Skeletal muscle tissue (tissue), 3 donors: ENCODE measurements at regions not wholly inside any gene's neighbourhood (a gene's known extent, or its start where the extent isn't known, plus 50 kb on each side); places are given as distances from the start of the nearest gene placed in this dataset.

Source experiments
- H3K27ac ChIP-seq: one replicate; pipeline ENCODE4 v1.7.0; 2013; ENCODE audit warnings: mild to moderate bottlenecking, low read depth, low read length, inconsistent platforms
- H3K27me3 ChIP-seq, 3 donors: one replicate each; pipeline ENCODE4 v1.7.0; 2013; ENCODE audit warnings: low read length in 3 of 3; ENCODE audit not compliant: control insufficient read depth in 3 of 3, insufficient read depth in 3 of 3
- H3K36me3 ChIP-seq, 3 donors: one replicate each; pipeline ENCODE4 v1.7.0; 2013; ENCODE audit warnings: low read length in 3 of 3; ENCODE audit not compliant: control insufficient read depth in 3 of 3, insufficient read depth in 3 of 3
- H3K4me1 ChIP-seq, 3 donors: one replicate each; pipeline ENCODE4 v1.7.0; 2013; ENCODE audit warnings: low read length in 3 of 3, mild to moderate bottlenecking in 3 of 3; ENCODE audit not compliant: control insufficient read depth in 3 of 3, insufficient read depth in 3 of 3
- H3K4me3 ChIP-seq, 3 donors: one replicate each; pipeline ENCODE4 v1.7.0; 2013; ENCODE audit warnings: low read length in 3 of 3
- H3K9ac ChIP-seq, 3 donors: one replicate each; pipeline ENCODE4 v1.7.0; 2013; ENCODE audit warnings: low read length in 3 of 3, mild to moderate bottlenecking in 3 of 3, moderate library complexity in 2 of 3, low read depth in 1 of 3
- H3K9me3 ChIP-seq, 3 donors: one replicate each; pipeline ENCODE4 v1.7.0; 2013; ENCODE audit warnings: low read length in 3 of 3; ENCODE audit not compliant: control insufficient read depth in 3 of 3
- donor health status: Osteomylitis.

DNA sequence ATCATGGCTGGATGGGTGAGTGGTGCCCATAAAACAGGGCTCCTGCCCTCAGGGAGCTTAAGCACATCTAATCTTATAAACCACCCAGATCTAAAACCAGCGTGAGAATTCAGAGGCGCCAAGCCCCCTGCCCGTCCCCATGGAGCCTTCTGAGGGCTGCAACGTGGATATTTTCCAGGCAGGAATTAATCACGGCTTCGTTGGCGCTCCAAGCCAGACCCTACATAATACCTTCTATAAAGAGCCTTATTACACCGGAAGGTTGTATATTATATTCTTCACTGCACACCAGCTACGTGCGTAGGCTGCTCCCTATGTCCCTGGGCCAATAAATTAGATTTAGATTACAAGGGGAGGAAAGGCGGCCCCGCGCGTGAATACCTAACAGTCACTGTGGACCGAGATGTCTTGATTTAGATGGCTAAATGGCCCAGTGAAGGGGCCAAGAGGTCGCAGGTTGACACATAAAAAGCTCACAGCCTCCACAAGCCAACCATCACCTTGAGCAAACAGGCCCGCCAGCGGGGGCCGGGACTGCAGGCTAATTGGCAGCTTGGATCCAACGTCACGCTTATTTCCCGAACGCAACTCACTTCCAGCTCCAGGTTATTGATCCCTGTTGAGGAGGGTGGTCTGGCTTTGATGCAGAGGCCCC lies 64.7 kb upstream of the APCDD1L start:
- no peak overlapping the region for H3K4me3 ChIP-seq
- H3K27ac ChIP-seq: no peak overlapping the region
- peaks cover 0 to 21% (median 13%) of the 10 kb centered on the region in 3 donors for H3K27me3 ChIP-seq
- no peak overlapping the region for H3K9ac ChIP-seq
- H3K36me3 ChIP-seq: no peaks in the 10 kb centered on the region
- H3K4me1 ChIP-seq: no peaks in the 10 kb centered on the region
- no peaks in the 10 kb centered on the region for H3K9me3 ChIP-seq

DNA sequence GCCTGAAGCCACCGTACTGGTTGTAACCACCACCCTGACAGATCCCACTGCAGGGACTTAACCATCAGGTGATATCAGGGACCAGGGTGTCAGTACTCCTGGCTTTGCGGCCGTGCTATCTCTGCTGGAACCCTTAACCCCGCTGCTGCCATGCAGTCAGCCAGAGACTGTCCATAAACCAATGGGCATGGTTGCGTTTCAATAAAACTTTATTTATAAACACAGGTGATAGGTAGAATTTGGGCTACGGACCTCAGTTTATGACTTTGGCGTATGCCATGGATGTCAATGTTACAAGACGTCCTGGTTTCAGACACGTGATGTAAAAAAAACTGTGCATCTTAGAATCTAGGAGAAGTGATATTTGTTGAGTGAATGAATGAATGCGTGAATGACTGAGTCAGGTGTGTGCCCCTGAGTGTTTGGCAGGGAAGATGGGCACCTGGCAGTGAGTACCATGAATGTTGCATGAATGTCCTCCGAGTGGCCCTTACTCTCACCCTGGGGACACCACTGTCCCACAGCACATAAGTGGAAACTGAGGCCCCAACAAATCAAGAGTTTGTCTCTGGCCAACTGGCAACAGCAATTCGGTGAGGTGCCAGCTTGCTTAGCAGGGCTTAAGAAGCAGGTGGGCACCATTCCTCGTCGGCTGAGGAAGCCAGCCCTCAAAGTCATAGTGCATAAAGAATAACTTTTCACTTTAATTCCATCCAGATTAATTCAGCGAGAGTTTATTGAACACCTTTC lies 64.0 kb upstream of the APCDD1L start:
- no peaks in the 10 kb centered on the region for H3K4me1 ChIP-seq
- peaks cover 2 to 21% (median 13%) of the 10 kb centered on the region in 3 donors for H3K27me3 ChIP-seq
- H3K9ac ChIP-seq: no peak overlapping the region
- no peaks in the 10 kb centered on the region for H3K36me3 ChIP-seq
- no peak overlapping the region for H3K4me3 ChIP-seq
- H3K27ac ChIP-seq: no peak overlapping the region
- no peaks in the 10 kb centered on the region for H3K9me3 ChIP-seq

DNA sequence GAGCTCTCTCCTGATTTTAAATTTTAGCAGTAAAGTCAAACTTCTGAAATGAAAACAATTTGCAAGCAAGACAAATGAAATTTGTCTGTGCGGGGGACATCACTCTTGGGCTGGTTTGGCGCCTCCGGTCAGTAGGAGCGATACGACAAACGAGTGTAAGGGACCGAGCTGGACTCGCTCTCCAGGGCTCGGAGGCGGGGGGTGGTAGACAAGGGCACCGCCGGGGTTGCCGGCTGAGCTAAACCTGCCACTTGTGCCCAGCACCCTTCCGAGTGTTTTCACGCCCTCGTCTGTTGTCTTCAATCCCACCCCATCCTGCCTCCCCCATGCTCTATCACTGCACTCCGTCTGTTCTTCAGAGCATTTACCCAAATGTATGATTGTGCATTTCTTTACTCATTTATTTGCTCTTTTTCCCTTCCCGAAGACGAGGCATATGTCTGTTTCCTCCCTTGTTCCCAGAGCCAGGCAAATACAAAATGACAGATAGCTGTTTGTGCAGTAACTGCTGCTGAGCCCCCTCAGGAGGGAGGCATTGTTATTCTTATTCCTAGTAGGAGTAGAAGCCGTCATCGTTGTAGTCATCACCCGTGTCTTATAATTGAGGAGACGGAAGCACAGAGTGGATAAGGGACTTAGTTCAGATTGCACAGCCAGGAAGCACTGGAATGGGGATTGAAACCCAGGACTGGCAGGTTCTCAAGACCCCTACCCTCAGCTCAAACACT lies 62.8 kb upstream of the APCDD1L start:
- no peak overlapping the region for H3K27ac ChIP-seq

DNA sequence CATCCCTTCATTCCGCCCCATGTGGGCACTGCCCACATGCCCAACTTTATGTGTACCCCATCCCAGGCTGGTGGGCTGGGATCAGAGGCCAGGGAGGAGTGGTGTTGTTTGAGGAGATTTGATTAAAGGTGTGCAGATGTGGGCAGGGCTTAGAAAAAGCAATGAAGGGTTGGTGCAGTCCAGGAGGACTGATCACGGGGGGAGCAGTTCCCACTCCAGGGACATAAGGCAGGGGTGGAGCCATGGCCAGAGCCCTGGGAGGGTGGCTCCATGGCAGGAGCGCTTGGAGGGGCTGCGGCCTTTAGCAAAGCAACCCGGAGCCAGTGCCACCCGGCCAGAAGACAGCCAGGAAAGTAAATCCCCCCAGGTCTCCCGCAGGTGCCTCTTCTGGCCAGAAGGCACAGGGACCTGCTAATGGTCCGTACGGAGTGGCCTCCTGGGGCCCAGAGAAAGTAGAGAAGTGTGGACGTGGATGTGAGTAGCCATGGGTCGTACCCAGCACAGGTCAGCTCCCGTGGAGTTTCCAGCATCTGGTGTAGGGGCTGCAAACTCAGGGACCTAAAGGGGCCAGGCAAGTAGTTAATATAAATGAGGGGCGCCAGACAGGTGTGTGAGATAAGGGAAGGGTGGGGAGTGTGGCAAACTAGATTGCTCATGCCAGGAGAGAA lies 62.1 kb upstream of the APCDD1L start:
- H3K4me1 ChIP-seq: no peaks in the 10 kb centered on the region
- H3K9ac ChIP-seq: no peak overlapping the region
- no peak overlapping the region for H3K4me3 ChIP-seq
- H3K27me3 ChIP-seq: peaks cover 4 to 25% (median 8%) of the 10 kb centered on the region in 3 donors
- no peaks in the 10 kb centered on the region for H3K9me3 ChIP-seq
- no peaks in the 10 kb centered on the region for H3K36me3 ChIP-seq
- H3K27ac ChIP-seq: no peak overlapping the region

More for the DNA sequence above, 62.8 kb upstream of the APCDD1L start:
- no peaks in the 10 kb centered on the region for H3K36me3 ChIP-seq
- H3K9ac ChIP-seq: no peak overlapping the region
- no peaks in the 10 kb centered on the region for H3K4me1 ChIP-seq
- H3K27me3 ChIP-seq: peaks cover 4 to 22% (median 8%) of the 10 kb centered on the region in 3 donors
- H3K9me3 ChIP-seq: no peaks in the 10 kb centered on the region
- H3K4me3 ChIP-seq: no peak overlapping the region

DNA sequence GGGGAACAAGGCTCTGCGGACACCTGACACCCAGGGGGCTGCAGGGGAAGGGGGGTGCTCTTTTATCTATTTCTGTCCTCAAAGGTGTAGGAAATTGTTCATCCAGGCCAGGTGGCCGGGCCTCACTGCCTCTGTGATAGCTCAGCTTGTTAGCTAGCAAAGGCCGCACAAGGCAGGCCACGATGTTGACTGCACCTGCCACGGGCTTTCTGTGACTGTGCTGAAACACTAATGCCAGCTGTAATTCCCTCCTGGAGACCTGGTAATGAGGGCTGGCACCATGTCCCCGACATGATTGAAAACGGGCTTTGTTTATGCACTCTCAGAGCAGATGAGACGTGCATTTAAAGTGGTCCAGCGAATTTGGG lies 61.4 kb upstream of the APCDD1L start:
- no peaks in the 10 kb centered on the region for H3K9me3 ChIP-seq
- no peak overlapping the region for H3K4me3 ChIP-seq
- no peak overlapping the region for H3K9ac ChIP-seq

DNA sequence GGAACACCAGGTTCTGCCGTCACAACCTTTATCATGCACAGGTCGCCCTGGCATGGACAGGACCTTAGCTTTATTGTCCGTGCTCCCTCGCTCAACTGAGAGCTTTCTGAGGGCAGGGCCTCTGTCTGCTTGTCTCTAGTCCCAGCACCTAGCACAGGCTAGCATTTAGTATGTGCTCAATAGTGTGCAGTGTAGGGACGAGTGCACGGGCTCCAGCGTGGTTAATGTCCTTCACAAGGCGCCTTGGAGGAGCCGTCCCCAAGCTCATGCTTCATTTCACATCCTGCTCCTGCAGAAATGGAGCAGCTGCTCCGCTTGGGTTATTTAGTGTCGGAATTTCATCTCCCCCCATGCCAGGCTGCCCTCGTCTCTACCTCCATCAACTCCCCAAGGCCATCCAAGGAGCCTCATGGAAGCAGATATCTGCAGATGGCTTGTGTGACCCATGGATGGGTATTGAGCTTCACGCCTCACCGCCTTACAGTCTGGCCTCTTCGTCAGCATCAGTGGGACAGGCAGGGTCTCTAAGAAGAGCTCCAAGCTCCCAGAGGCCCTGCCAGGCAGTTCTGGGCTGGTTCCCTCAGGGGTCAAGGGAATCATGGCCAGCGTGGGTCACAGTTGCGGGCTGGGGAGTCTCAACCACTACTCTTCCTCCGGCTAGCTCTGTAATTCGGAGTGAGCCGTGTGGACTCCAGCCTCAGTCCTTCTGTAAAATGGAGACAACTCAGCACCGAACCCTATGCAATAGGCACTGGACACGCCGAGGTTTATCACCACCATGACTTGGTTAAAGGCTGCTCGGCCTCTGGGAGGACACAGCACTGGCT lies 60.8 kb upstream of the APCDD1L start:
- peaks cover 4 to 25% (median 6%) of the 10 kb centered on the region in 3 donors for H3K27me3 ChIP-seq
- H3K9ac ChIP-seq: no peak overlapping the region

More for the DNA sequence above, 61.4 kb upstream of the APCDD1L start:
- no peaks in the 10 kb centered on the region for H3K36me3 ChIP-seq
- H3K27ac ChIP-seq: no peak overlapping the region
- H3K4me1 ChIP-seq: no peaks in the 10 kb centered on the region
- peaks cover 4 to 25% (median 7%) of the 10 kb centered on the region in 3 donors for H3K27me3 ChIP-seq

DNA sequence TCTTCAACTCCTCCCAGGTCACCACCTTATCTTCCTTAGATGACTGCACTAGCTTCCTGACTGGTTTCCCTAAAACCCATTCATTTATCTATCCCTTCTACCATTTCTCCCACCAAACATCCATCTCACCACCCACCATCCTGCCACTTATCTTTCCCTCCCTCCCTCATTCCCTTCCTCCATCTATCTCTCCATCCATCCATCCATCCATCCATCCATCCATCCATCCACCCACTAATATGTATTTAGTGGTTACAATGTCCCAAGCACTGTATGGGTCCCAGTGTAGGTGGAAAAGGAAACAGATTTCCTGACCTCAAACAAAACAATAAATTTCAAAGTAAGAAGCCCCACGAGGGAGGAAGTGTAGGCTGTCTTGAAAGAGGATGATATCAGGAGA lies 59.3 kb upstream of the APCDD1L start:
- Histone ChIP-seq H3K9me3 (no peaks in the 10 kb centered on the region), H3K36me3 (no peaks in the 10 kb centered on the region), H3K4me1 (peaks cover 0 to 7% (median 2%) of the 10 kb centered on the region in 3 donors), H3K27ac (no peak overlapping the region), H3K4me3 (no peak overlapping the region), H3K27me3 (peaks cover 4 to 27% (median 10%) of the 10 kb centered on the region in 3 donors), H3K9ac (no peak overlapping the region)

More for the DNA sequence above, 60.8 kb upstream of the APCDD1L start:
- no peak overlapping the region for H3K27ac ChIP-seq
- H3K4me1 ChIP-seq: no peaks in the 10 kb centered on the region
- H3K4me3 ChIP-seq: no peak overlapping the region
- H3K9me3 ChIP-seq: no peaks in the 10 kb centered on the region
- no peaks in the 10 kb centered on the region for H3K36me3 ChIP-seq

DNA sequence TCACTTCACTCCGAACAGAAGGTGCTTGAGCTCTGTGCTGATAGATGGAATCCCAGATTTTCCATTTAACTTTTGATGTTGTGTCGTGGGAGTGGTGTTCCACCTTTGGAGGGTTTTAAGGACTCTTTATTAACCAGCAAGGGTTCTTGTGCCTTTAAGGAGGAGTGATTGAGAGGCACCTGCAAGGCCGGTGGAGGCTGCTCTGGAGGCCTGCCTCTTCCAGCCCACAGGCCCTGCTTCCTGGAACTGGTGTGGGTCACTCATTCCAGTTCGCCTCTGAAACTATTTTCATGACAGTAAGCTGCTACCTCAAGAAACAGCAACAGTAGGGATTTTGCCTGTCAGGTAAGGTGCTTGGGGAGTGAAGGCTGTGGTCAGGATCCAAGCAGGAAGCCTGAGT lies 58.8 kb upstream of the APCDD1L start:
- H3K27me3 ChIP-seq: peaks cover 4 to 25% (median 15%) of the 10 kb centered on the region in 3 donors
- no peak overlapping the region for H3K4me3 ChIP-seq
- H3K9me3 ChIP-seq: no peaks in the 10 kb centered on the region
- peaks cover 0 to 9% (median 2%) of the 10 kb centered on the region in 3 donors for H3K4me1 ChIP-seq
- no peaks in the 10 kb centered on the region for H3K36me3 ChIP-seq
- H3K9ac ChIP-seq: no peak overlapping the region
- no peak overlapping the region for H3K27ac ChIP-seq

DNA sequence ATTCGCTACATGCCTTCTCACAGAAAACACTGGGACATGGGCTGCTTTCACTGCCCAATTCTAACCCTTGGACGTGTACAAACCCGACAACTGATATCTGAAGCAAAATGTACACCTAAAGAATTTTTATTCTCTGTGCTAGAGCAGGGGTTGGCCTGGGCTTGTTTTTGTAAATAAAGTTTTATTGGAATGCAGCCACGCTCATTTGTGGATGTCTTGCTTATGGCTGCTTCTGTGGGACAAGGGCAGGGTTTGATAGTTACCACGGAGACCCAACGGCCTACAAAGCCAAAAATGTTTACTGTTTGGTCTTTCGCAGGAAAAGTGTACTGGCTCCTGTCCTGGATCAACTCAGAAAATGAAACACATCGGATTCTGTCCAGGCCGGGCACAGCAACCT lies 58.1 kb upstream of the APCDD1L start:
- H3K4me1 ChIP-seq: peaks cover 0 to 9% (median 2%) of the 10 kb centered on the region in 3 donors
- no peak overlapping the region for H3K9ac ChIP-seq
- no peaks in the 10 kb centered on the region for H3K9me3 ChIP-seq
- H3K27ac ChIP-seq: no peak overlapping the region
- no peak overlapping the region for H3K4me3 ChIP-seq
- peaks cover 4 to 24% (median 17%) of the 10 kb centered on the region in 3 donors for H3K27me3 ChIP-seq
- H3K36me3 ChIP-seq: no peaks in the 10 kb centered on the region
